Activated CD4-positive, alpha-beta T cell treated with anti-CD3 and anti-CD28 coated beads for 36 hours (primary cell): ENCODE measurements at regions not wholly inside any gene's neighbourhood (a gene's known extent, or its start where the extent isn't known, plus 50 kb on each side); places are given as distances from the start of the nearest gene placed in this dataset.
"Not testable (repeated sequence)": the region's sequence is repeated elsewhere in the genome, so short reads cannot be mapped to it uniquely, and the experiment has no call there.

ENCODE experiments used
- ATAC-seq: fragments of 200-7000 bp; cut with Tn5 transposase; one replicate; pipeline ENCODE4 v1.10.0; 2021; ENCODE audit warnings: mild to moderate bottlenecking, moderate library complexity
- CTCF ChIA-PET: fragments of 350-600 bp; sonication (Branson Sonifier 250); formaldehyde crosslinking; loops from one replicate; lab custom pipeline; 2021; ENCODE audit warnings: antibody characterized with exemption; lab: Charles Lee
- POLR2A ChIA-PET: fragments of 350-600 bp; sonication (Branson Sonifier 250); formaldehyde crosslinking; loops from one replicate; lab custom pipeline; 2021; ENCODE audit warnings: antibody characterized with exemption, inconsistent platforms; lab: Charles Lee
- DNase-seq: peaks from one replicate; pipeline ENCODE4 v3.0.0-alpha.2; 2020
- H3K27ac Mint-ChIP-seq: one replicate; pipeline ENCODE4 v1.8.0; 2021; ENCODE audit warnings: mixed read lengths
- H3K27me3 Mint-ChIP-seq: one replicate; pipeline ENCODE4 v1.8.0; 2021; ENCODE audit warnings: mixed read lengths
- H3K36me3 Mint-ChIP-seq: one replicate; pipeline ENCODE4 v1.8.0; 2021; ENCODE audit warnings: low read depth, mixed read lengths
- H3K4me1 Mint-ChIP-seq: one replicate; pipeline ENCODE4 v1.8.0; 2021; ENCODE audit warnings: mixed read lengths
- H3K4me3 Mint-ChIP-seq: one replicate; pipeline ENCODE4 v1.8.0; 2021; ENCODE audit warnings: mild to moderate bottlenecking, moderate library complexity, mixed read lengths
- H3K9me3 Mint-ChIP-seq: one replicate; pipeline ENCODE4 v1.8.0; 2021; ENCODE audit warnings: low read depth, mixed read lengths
- intact Hi-C, 2 experiments: fragments of 100-400 bp; cut with DNase I in 1 of 2; cut with micrococcal nuclease in 1 of 2; formaldehyde crosslinking; loops; one replicate each; pipeline versions ENCODE4 v1.14.2 to v1.15.1; 2022 to 2024; cut with DNase I, micrococcal nuclease

- H3K27ac Mint-ChIP-seq, ATAC-seq, DNase-seq, H3K4me3 Mint-ChIP-seq, intact Hi-C loops, H3K36me3 Mint-ChIP-seq, H3K4me1 Mint-ChIP-seq, CTCF ChIA-PET, POLR2A ChIA-PET, H3K27me3 Mint-ChIP-seq: not testable (repeated sequence)
- peaks cover 31% of the 10 kb centered on the region for H3K9me3 Mint-ChIP-seq
Measured at GRCh38 chr9:65426813-65427212, 141.8 kb upstream of the FOXD4L5 start.

GRCh38 chr9:65426231-65426630, 141.2 kb upstream of the FOXD4L5 start:
- CTCF ChIA-PET, result no interaction called here
- Mint-ChIP-seq H3K27me3 (no peaks in the 10 kb centered on the region), H3K4me3 (no peak overlapping the region), H3K4me1 (no peaks in the 10 kb centered on the region), H3K27ac (no peak overlapping the region), H3K9me3 (peaks cover 33% of the 10 kb centered on the region), H3K36me3 (peaks cover 7% of the 10 kb centered on the region)
- POLR2A ChIA-PET, result no interaction called here
- intact Hi-C loops, result no loop called here
- ATAC-seq (no peak), DNase-seq (no peak)

- H3K4me1 Mint-ChIP-seq, DNase-seq, ATAC-seq, H3K27ac Mint-ChIP-seq, POLR2A ChIA-PET, H3K36me3 Mint-ChIP-seq, H3K27me3 Mint-ChIP-seq, CTCF ChIA-PET, intact Hi-C loops, H3K4me3 Mint-ChIP-seq: not testable (repeated sequence)
- H3K9me3 Mint-ChIP-seq, result peaks cover 38% of the 10 kb centered on the region
Measured at GRCh38 chr9:65425183-65425582, 140.2 kb upstream of the FOXD4L5 start.

DNA sequence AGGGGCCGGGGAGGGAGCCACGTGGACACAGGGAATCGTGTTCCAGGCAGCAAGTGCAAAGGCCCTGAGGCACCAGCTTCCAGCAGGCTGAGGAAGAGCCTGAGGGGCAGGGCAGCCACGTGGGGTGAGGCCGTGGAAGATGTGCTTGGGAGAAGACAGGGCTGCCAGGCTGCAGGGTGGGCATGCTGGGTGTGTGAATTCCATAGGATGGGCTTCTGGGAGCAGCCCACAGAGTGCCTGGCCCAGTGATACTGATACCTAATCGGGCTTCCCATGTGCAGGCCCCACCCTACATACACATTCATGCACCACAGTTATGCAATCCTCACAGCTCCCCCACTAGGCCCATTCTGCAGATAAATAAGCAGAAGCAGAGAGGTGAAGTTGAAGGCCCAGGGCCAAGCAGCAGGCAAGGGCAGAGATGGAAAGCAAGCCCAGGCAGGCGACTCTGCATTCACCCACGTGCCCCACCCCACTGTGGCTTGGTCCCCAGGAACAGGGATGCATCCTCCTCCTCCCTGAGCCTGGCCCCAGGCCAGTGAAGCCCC, 139.5 kb upstream of the FOXD4L5 start:
- H3K36me3 Mint-ChIP-seq, H3K4me1 Mint-ChIP-seq, intact Hi-C loops, H3K27ac Mint-ChIP-seq, H3K4me3 Mint-ChIP-seq, CTCF ChIA-PET, H3K27me3 Mint-ChIP-seq, POLR2A ChIA-PET: not testable (repeated sequence)
- DNase-seq, result peak; percentile 7
- peaks cover 40% of the 10 kb centered on the region for H3K9me3 Mint-ChIP-seq
- peak; percentile 44 for ATAC-seq

GRCh38 chr9:65423691-65424436, 138.9 kb upstream of the FOXD4L5 start:
- H3K36me3 Mint-ChIP-seq, CTCF ChIA-PET, DNase-seq, ATAC-seq, H3K27me3 Mint-ChIP-seq, H3K27ac Mint-ChIP-seq, H3K4me3 Mint-ChIP-seq, intact Hi-C loops, POLR2A ChIA-PET, H3K4me1 Mint-ChIP-seq: not testable (repeated sequence)
- peaks cover 40% of the 10 kb centered on the region for H3K9me3 Mint-ChIP-seq

GRCh38 chr9:65422966-65423690, 138.1 kb upstream of the FOXD4L5 start:
- H3K27ac Mint-ChIP-seq, intact Hi-C loops, H3K4me3 Mint-ChIP-seq, CTCF ChIA-PET, H3K4me1 Mint-ChIP-seq, H3K36me3 Mint-ChIP-seq, DNase-seq, POLR2A ChIA-PET, ATAC-seq, H3K27me3 Mint-ChIP-seq: not testable (repeated sequence)
- peaks cover 41% of the 10 kb centered on the region for H3K9me3 Mint-ChIP-seq

- H3K36me3 Mint-ChIP-seq, DNase-seq, H3K27ac Mint-ChIP-seq, H3K4me1 Mint-ChIP-seq, POLR2A ChIA-PET, intact Hi-C loops, ATAC-seq, H3K4me3 Mint-ChIP-seq, H3K27me3 Mint-ChIP-seq, CTCF ChIA-PET: not testable (repeated sequence)
- peaks cover 44% of the 10 kb centered on the region for H3K9me3 Mint-ChIP-seq
Measured at GRCh38 chr9:65421486-65421885, 136.5 kb upstream of the FOXD4L5 start.

DNA sequence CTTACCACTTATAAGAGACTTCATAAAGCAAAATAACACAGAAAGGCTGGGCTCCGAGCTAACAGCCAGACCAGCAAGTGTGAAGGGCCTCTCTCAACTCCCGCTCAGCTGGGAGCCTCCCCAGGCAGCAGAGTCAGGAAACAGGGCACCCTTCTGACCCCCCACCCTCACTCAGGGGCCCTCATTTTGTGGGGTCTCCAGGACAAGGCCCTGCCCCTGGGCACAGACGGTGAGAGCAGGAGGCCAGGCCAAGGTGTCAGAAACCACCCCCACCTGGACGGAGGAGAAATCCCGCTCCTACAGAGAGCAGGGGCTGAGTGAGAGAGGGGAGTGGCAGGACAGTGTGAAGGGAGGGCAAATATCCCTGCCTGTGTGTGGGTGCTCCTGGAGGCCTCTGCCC, 135.8 kb upstream of the FOXD4L5 start:
- Mint-ChIP-seq H3K4me3 (no peak overlapping the region), H3K4me1 (no peaks in the 10 kb centered on the region), H3K9me3 (peaks cover 42% of the 10 kb centered on the region), H3K27ac (no peak overlapping the region), H3K27me3 (no peaks in the 10 kb centered on the region), H3K36me3 (peaks cover 9% of the 10 kb centered on the region)
- CTCF ChIA-PET, result no interaction called here
- intact Hi-C loops, result no loop called here
- no peak for DNase-seq
- POLR2A ChIA-PET, result no interaction called here
- ATAC-seq, result no peak

GRCh38 chr9:65418966-65419365, 134.0 kb upstream of the FOXD4L5 start:
- H3K27ac Mint-ChIP-seq, H3K27me3 Mint-ChIP-seq, ATAC-seq, H3K4me3 Mint-ChIP-seq, H3K36me3 Mint-ChIP-seq, H3K4me1 Mint-ChIP-seq, POLR2A ChIA-PET, intact Hi-C loops, CTCF ChIA-PET, DNase-seq: not testable (repeated sequence)
- H3K9me3 Mint-ChIP-seq, result peaks cover 45% of the 10 kb centered on the region

DNA sequence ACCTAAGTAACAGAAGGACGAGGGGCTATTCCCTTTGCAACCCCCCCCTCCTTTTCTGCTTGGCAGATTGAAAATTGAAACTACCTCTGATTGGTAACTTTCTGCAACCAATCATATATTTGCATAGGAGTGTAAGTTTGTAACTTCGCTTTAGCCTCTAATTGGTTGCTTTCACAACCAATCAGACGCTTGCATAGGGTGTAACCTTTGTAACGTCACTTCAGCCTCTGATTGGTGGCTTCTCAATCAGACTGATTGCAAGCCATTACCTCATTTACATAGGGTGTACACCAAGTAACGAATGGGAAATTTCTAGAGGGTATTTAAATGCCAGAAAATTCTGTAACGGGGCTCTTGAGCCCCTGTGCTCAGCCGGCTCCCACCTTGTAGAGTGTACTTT, 131.9 kb upstream of the FOXD4L5 start:
- intact Hi-C loops, DNase-seq, POLR2A ChIA-PET, H3K36me3 Mint-ChIP-seq, H3K4me1 Mint-ChIP-seq, H3K4me3 Mint-ChIP-seq, H3K27ac Mint-ChIP-seq, CTCF ChIA-PET, H3K27me3 Mint-ChIP-seq, ATAC-seq: not testable (repeated sequence)
- H3K9me3 Mint-ChIP-seq, result peaks cover 37% of the 10 kb centered on the region

DNA sequence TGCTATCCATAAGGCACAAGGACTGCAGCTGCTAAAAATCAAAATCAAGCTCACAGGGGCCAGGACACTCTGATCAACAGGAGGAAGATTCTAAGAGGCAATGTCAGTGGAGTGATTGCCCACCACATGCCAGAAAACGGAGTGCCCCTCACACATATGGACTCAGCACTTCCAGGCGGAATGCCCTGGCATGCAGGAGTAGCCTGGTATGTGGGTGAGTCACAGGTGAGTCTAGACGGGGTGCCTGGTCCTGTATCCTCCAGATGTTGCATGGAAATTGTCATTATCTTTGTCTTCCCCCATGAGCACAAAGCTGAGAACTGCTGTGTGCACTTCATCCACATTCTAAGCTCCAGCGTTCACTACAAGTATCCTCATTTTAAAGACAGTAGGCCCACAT, 129.2 kb upstream of the FOXD4L5 start:
- H3K4me3 Mint-ChIP-seq, H3K27me3 Mint-ChIP-seq, DNase-seq, CTCF ChIA-PET, intact Hi-C loops, H3K27ac Mint-ChIP-seq, H3K4me1 Mint-ChIP-seq, H3K36me3 Mint-ChIP-seq, ATAC-seq, POLR2A ChIA-PET: not testable (repeated sequence)
- peaks cover 34% of the 10 kb centered on the region for H3K9me3 Mint-ChIP-seq

GRCh38 chr9:65413371-65413770, 128.4 kb upstream of the FOXD4L5 start:
- peaks cover 31% of the 10 kb centered on the region for H3K9me3 Mint-ChIP-seq
- CTCF ChIA-PET, DNase-seq, H3K27ac Mint-ChIP-seq, H3K36me3 Mint-ChIP-seq, H3K27me3 Mint-ChIP-seq, H3K4me3 Mint-ChIP-seq, ATAC-seq, intact Hi-C loops, POLR2A ChIA-PET, H3K4me1 Mint-ChIP-seq: not testable (repeated sequence)
